HG03439 (cell line): ENCODE measurements at regions not wholly inside any gene's neighbourhood (a gene's known extent, or its start where the extent isn't known, plus 50 kb on each side); places are given as distances from the start of the nearest gene placed in this dataset.

Source experiments
- ATAC-seq: cut with Tn5 transposase; IDR thresholded peaks from one replicate; pipeline ENCODE4 v1.9.1; 2021; ENCODE audit warnings: mild to moderate bottlenecking, moderate library complexity; ENCODE audit not compliant: unreplicated experiment

- no peak for ATAC-seq
Observed at GRCh38 chr20:7689151-7689550, 251.1 kb downstream of the HAO1 start.

DNA sequence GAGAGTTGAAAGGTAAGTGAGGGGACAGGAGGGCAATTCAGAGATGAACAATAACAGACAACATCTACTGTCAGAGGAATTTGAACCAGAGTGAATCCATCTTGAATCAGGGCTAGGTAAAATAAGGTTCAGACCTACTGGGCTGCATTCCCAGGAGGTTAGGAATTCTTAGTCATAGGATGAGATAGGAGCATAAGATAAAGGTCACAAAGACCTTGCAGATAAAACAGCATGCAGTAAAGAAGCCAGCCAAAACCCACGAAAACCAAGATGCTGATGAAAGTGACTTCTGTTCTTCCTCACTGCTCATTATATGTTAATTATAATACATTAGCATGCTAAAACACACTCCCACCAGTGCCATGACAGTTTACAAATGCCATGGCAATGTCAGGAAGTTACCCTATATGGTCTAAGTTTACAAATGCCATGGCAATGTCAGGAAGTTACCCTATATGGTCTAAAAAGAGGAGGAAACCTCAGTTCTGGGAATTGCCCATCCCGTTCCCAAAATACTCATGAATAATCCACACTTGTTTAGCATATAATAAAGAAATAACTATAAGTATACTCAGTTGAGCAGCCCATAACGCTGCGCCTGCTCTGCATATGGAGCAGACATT is 248.5 kb downstream of the HAO1 start:
- ATAC-seq = no peak

DNA sequence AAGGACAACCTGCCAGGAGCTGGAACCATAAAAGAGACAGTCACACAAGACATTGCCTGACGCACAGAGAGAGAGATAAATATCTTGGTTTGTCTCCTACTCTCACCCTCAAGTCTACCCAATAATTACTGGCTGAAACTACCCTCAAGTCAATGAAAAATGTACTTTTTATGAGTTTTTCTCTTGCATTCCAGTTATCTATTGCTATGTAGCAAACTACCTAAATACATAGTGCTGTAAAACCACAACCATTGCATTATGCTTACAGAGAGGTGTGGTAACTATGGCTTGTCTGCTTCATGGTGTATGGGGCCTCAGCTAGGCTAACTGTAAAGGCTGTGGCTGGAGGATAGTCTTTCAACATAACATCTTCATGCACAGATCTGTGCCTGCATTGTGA is 247.8 kb downstream of the HAO1 start:
- no peak for ATAC-seq

- no peak for ATAC-seq
Observed at GRCh38 chr20:7693761-7694160, 246.5 kb downstream of the HAO1 start.

GRCh38 chr20:7695051-7695495 is 245.2 kb downstream of the HAO1 start:
- ATAC-seq = no peak

- no peak for ATAC-seq
Observed at GRCh38 chr20:7695635-7696034, 244.6 kb downstream of the HAO1 start.

- ATAC-seq = no peak
Observed at GRCh38 chr20:7696311-7696710, 243.9 kb downstream of the HAO1 start.

DNA sequence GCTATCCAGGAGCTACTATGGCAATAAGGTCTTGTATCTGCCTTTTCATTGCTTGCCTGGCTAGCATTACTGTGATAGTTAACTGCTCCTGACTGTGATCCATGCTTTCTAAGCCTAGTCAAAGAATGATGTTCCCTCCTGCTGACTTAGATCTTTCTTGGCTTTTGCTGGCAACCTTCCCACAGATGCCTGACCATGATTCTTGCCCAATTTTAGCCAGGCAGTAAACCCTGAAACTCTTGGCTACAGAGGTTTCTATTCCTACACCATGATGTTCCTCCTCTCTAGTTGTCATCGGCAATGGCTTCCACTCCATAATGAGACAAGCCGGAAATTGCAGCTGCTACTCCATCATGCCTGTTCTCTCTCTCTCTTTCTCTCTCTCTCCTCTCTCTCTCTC is 238.1 kb downstream of the HAO1 start:
- ATAC-seq = no peak

GRCh38 chr20:7703551-7703961 is 236.7 kb downstream of the HAO1 start:
- no peak for ATAC-seq

- no peak for ATAC-seq
Observed at GRCh38 chr20:7703996-7704395, 236.3 kb downstream of the HAO1 start.

GRCh38 chr20:7708112-7708511 is 232.1 kb downstream of the HAO1 start:
- no peak for ATAC-seq

DNA sequence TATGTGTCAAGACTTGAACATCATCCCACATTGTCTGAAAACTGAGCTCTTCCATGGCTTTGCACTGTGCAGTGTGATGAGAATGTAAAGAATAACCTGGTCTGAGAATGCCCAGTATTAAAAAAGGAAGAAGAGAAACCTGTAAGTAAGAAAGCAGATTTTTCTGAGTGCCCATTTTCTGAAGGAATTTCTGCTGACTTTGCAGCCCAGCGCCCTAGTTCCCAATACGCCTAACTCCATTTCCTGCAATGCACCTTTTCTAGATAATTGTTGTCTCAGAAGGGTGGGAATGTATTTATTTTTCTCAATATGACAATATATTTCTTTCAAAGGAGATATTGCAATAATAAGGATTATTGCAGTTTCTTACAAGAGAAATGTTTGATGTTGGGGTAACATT is 231.5 kb downstream of the HAO1 start:
- ATAC-seq = no peak

- ATAC-seq = no peak
Observed at GRCh38 chr20:7710440-7710839, 229.8 kb downstream of the HAO1 start.

DNA sequence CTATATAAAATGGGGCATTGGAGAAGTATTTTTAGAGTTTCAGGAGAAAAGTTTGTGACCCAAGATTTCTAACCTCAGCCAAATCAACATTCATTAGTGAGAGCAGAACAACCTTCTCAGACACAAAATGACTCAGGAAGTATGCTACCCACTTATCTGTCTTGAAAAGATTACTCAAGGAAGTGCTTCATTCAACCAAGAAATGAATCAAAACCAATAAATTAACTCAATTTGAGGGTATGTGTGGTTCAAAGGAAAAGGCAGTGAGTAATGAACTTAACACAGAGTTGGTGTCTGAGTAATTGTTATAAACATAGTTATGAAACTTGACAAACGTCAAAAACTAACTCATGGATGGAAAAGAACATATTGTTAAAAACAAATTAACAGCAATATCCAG is 227.6 kb downstream of the HAO1 start:
- ATAC-seq = no peak

DNA sequence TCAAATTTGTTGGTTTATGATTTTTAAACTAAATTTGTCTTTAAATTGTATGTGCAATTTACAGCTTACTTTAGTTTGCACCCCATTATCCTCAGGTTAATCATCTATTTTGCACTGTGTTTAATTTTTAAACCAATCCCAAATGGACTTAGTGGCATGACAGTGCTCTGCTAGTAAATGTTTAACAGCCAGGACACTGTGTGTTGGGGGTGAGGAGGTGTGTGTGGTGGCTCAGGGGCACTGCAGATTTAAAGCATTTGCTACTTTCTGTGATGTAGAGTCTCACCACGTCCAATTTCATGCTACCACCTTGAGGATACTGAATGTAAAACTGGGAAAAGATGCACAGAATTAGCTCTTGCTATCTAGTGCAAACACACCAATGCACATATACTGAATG is 225.7 kb downstream of the HAO1 start:
- no peak for ATAC-seq

DNA sequence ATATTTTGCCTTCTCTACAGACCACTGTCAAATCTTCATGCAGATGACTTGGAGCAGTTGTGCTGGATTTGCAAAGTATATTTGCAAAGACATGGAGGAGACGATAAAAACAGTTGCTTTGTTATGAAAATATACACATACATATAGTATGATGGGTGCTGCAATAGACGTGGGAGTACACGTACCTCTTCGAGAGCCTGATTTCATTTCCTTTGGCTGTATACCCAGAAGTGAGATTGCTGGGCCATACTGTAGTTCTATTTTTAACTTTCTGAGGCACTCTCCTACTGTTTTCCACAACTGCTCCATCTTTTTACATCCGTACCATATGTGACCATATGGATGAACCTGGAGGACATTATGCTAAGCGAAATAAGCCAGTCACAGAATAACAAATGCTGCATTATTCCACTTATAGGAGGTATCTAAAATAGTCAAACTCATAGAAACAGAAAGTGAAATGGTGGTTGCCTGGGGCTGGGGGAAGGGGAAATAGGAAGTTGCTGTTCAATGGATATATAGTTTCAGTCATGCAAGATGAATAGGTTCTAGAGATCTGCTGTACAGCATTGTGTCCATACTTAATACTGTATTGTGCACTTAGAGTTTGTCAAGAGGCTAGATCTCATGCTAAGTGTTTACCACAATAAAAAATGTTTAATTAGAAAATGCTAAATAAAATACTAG is 223.8 kb downstream of the HAO1 start:
- ATAC-seq = no peak

DNA sequence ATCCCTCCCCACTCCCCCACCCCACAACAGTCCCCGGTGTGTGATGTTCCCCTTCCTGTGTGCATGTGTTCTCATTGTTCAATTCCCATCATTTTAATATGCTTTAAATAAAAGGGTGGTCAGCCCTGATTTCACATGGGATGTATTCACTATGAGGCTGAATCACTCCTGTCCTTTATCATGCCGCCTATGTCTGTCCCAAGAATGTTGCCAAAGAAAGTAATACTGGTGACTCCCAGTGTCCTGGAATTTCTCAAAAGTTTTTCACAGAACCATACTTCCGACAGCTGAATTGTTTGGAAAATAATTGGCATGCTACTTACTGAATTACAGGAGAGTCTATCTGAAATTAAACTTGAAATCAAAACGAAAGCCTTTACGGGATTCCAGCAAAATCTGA is 217.7 kb downstream of the HAO1 start:
- ATAC-seq = no peak

DNA sequence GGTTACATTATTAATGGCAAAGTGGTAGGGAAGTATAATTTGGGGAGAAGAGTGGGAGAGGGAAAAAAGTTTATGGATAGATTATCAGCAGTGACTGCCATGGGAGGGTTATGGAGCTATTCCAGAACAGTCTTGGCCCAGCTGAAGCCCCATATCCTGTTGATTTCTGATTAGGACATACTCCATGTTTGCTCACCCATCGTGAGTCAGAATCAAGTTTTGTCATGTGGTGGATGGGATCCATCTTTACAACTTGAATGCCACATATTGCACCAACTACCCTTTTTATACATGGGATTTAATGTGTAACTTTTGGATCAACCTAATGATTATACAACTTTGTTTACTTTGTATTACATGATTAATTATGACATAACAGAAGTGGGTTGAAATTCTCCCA is 217.0 kb downstream of the HAO1 start:
- no peak for ATAC-seq

DNA sequence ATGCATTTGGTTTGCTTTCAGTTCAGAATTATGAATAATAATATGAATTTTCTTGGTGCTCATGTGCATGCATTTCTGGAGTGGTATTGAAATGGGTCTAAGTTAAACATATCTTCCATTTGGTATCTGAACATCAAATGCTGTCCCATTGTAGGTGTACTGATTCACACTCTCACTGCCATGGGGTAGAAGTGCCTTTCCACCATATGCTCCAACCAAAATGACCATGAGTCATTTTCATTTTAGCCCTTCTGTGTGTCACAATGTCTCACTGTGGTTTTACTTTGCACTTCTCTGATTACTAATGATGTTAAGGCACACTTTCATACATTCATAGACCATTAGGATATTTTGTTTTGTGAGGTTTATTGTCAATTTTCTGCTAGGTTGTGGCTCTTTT is 211.9 kb downstream of the HAO1 start:
- no peak for ATAC-seq

DNA sequence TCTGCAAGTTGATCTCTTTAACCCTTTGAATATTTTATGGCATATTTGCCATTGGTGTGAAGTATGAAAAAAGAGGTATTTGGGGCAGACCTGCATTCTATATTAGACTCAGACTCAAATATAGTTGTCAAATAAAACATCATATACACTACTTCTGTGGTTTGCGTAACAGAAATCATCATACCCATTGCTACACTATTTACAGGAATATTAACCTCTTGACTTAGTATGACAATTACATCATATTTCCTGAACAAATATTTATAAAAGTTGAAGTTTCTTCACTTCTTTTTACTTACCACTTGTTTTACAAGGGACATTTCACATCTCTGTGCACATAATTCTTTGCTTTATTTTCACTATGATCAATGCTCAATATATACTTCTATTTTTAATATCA is 206.0 kb downstream of the HAO1 start:
- ATAC-seq = no peak

GRCh38 chr20:7736336-7736735 is 203.9 kb downstream of the HAO1 start:
- ATAC-seq = no peak

- ATAC-seq = no peak
Observed at GRCh38 chr20:7741866-7742265, 198.4 kb downstream of the HAO1 start.

DNA sequence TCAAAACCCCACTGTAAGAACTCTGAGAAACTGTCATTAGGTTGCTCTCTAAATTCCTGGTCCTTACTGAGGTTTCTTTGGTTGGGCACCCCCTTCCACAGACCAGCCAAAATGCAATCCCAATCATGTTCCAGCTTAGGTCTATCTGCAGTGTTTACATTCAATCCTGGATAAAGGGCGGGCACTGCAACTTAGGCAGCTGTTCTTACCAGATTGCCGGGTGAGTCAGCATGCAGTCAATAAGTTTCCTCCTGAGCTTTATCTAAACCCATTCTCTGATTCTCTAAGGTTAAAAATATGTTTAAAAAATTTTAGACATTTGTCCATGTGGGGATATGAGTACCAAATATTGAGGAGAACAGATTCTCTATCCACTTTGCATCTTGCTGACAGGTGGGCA is 197.8 kb downstream of the HAO1 start:
- no peak for ATAC-seq
